ENCODE measurements at regions not wholly inside any gene's neighbourhood (a gene's known extent, or its start where the extent isn't known, plus 50 kb on each side); places are given as distances from the start of the nearest gene placed in this dataset.
"Not testable (repeated sequence)": the region's sequence is repeated elsewhere in the genome, so short reads cannot be mapped to it uniquely, and the experiment has no call there.

GRCh38 chr1:178587975-178588374 lies 75.1 kb downstream of the TEX35 start:
- H3F3A ChIP-seq (ENCODE audit: insufficient read depth, low read length), result no peaks in the 10 kb centered on the region
- H3K4me3 ChIP-seq (ENCODE audit: low read depth, low read length, poor library complexity, severe bottlenecking), result no peak overlapping the region
- H3K27ac ChIP-seq (ENCODE audit: low read depth, low read length, poor library complexity, severe bottlenecking), result peak overlapping the region; percentile 66
- peaks cover 14% of the 10 kb centered on the region for H3K36me3 ChIP-seq (ENCODE audit: insufficient read depth, low read length)
- no peaks in the 10 kb centered on the region for H3K79me2 ChIP-seq (ENCODE audit: insufficient read depth, low read length)
- H3K9ac ChIP-seq (ENCODE audit: low read length), result no peak overlapping the region
- no peaks in the 10 kb centered on the region for H4K20me1 ChIP-seq (ENCODE audit: insufficient read depth, low read length)
- H3K9me3 ChIP-seq (ENCODE audit: low read length), result peaks cover 15% of the 10 kb centered on the region; the same call in 1 of the 2 replicates
- H2AFZ ChIP-seq (ENCODE audit: low read length), result no peak overlapping the region
- TF ChIP-seq CTCF (IDR thresholded peaks at IDR 0.05; ENCODE audit: low read length), result peak; percentile 14; the same call in 1 of the 2 replicates
- no peak for TF ChIP-seq EZH2 (IDR thresholded peaks at IDR 0.05; ENCODE audit: borderline replicate concordance, low read length)
- H3K4me2 ChIP-seq (ENCODE audit: low read length), result no peak overlapping the region
- H3K4me1 ChIP-seq (ENCODE audit: insufficient read depth, low read length, severe bottlenecking), result peaks cover 27% of the 10 kb centered on the region
- H3K27me3 ChIP-seq (ENCODE audit: insufficient read depth, low read length), result no peaks in the 10 kb centered on the region
- no peaks in the 10 kb centered on the region for H3K9me2 ChIP-seq (ENCODE audit: low read depth, low read length)

- H3K9me2 ChIP-seq (ENCODE audit: low read depth, low read length); H3K27ac ChIP-seq (ENCODE audit: low read depth, low read length, poor library complexity, severe bottlenecking); H4K20me1 ChIP-seq (ENCODE audit: insufficient read depth, low read length); H3K4me2 ChIP-seq (ENCODE audit: low read length); H3K9ac ChIP-seq (ENCODE audit: low read length); H3K79me2 ChIP-seq (ENCODE audit: insufficient read depth, low read length); H3K4me3 ChIP-seq (ENCODE audit: low read depth, low read length, poor library complexity, severe bottlenecking); H3K27me3 ChIP-seq (ENCODE audit: insufficient read depth, low read length); H2AFZ ChIP-seq (ENCODE audit: low read length); H3F3A ChIP-seq (ENCODE audit: insufficient read depth, low read length): not testable (repeated sequence)
- H3K36me3 ChIP-seq (ENCODE audit: insufficient read depth, low read length), result peaks cover 14% of the 10 kb centered on the region
- peaks cover 15% of the 10 kb centered on the region; the same call in 1 of the 2 replicates for H3K9me3 ChIP-seq (ENCODE audit: low read length)
- H3K4me1 ChIP-seq (ENCODE audit: insufficient read depth, low read length, severe bottlenecking), result peaks cover 27% of the 10 kb centered on the region
Observed at GRCh38 chr1:178589042-178589441, 76.1 kb downstream of the TEX35 start.

GRCh38 chr1:178591811-178592210 lies 78.9 kb downstream of the TEX35 start:
- peaks cover 15% of the 10 kb centered on the region; the same call in 1 of the 2 replicates for H3K9me3 ChIP-seq (ENCODE audit: low read length)
- not testable (repeated sequence) for H3K9me2 ChIP-seq (ENCODE audit: low read depth, low read length); H3K27me3 ChIP-seq (ENCODE audit: insufficient read depth, low read length); H4K20me1 ChIP-seq (ENCODE audit: insufficient read depth, low read length); H3F3A ChIP-seq (ENCODE audit: insufficient read depth, low read length); H3K4me3 ChIP-seq (ENCODE audit: low read depth, low read length, poor library complexity, severe bottlenecking); H3K9ac ChIP-seq (ENCODE audit: low read length); H3K79me2 ChIP-seq (ENCODE audit: insufficient read depth, low read length); H2AFZ ChIP-seq (ENCODE audit: low read length); H3K27ac ChIP-seq (ENCODE audit: low read depth, low read length, poor library complexity, severe bottlenecking); H3K4me2 ChIP-seq (ENCODE audit: low read length)
- H3K4me1 ChIP-seq (ENCODE audit: insufficient read depth, low read length, severe bottlenecking), result peaks cover 44% of the 10 kb centered on the region
- peaks cover 14% of the 10 kb centered on the region for H3K36me3 ChIP-seq (ENCODE audit: insufficient read depth, low read length)

- Histone ChIP-seq H3K27ac (ENCODE audit: low read depth, low read length, poor library complexity, severe bottlenecking) (peak overlapping the region; percentile 78), H3K9me3 (ENCODE audit: low read length) (peaks cover 14% of the 10 kb centered on the region; the same call in 1 of the 2 replicates), H3K9me2 (ENCODE audit: low read depth, low read length) (no peaks in the 10 kb centered on the region), H4K20me1 (ENCODE audit: insufficient read depth, low read length) (no peaks in the 10 kb centered on the region), H3K27me3 (ENCODE audit: insufficient read depth, low read length) (no peaks in the 10 kb centered on the region), H2AFZ (ENCODE audit: low read length) (no peak overlapping the region), H3K79me2 (ENCODE audit: insufficient read depth, low read length) (no peaks in the 10 kb centered on the region), H3K9ac (ENCODE audit: low read length) (peak overlapping the region; percentile 58), H3K4me2 (ENCODE audit: low read length) (peak overlapping the region; percentile 20; the same call in 1 of the 2 replicates), H3K36me3 (ENCODE audit: insufficient read depth, low read length) (peaks cover 13% of the 10 kb centered on the region), H3K4me3 (ENCODE audit: low read depth, low read length, poor library complexity, severe bottlenecking) (no peak overlapping the region), H3K4me1 (ENCODE audit: insufficient read depth, low read length, severe bottlenecking) (peaks cover 57% of the 10 kb centered on the region), H3F3A (ENCODE audit: insufficient read depth, low read length) (no peaks in the 10 kb centered on the region)
- no peak for TF ChIP-seq CTCF (IDR thresholded peaks at IDR 0.05; ENCODE audit: low read length)
- TF ChIP-seq EZH2 (IDR thresholded peaks at IDR 0.05; ENCODE audit: borderline replicate concordance, low read length), result no peak
Observed at GRCh38 chr1:178593515-178593914, 80.6 kb downstream of the TEX35 start.
